Right kidney (tissue), 1 donor: ENCODE measurements at regions not wholly inside any gene's neighbourhood (a gene's known extent, or its start where the extent isn't known, plus 50 kb on each side); places are given as distances from the start of the nearest gene placed in this dataset.

Experiments
- DNase-seq: peaks from one replicate; pipeline ENCODE4 v3.0.0-alpha.2; 2016

DNA sequence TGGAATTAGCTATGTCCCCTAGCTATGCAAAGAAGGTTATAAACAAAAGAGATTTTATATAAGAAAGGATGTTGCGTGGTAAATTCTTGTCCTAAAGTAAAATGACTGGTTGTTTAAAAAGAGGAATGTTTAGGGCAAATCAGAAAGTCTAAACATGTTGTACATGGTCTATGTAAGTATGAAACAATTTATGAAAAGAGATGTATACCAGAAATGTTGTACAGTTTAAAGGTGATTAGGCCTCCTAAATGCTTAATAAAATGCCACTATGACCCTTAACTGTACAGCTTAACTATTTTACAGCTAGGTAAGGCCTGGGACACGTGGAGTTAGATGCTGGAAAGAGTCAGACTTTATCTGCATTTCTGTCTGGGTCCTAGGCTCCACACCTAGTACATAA, 775.9 kb upstream of the KLHL1 start:
- DNase-seq, result no peak

DNA sequence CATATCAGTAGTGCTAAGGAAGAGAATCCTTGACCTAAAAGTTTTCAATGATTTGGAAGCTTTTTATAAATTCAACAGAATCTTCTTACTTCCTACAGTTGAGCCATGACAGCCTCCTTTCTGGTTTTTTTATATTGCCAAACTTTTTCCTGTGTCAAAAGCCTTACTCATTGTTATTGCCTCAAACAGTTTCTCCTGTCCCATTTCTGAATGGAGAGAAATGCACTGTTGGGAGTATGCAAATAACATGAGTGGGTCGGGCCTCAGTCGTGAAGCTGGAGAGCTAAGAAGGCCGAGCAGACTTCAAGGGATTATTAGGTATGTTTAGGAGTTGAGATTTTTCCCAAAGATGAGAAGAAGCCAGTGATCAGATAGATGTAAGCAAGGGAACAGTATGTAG, 766.4 kb upstream of the KLHL1 start:
- DNase-seq, result no peak

DNA sequence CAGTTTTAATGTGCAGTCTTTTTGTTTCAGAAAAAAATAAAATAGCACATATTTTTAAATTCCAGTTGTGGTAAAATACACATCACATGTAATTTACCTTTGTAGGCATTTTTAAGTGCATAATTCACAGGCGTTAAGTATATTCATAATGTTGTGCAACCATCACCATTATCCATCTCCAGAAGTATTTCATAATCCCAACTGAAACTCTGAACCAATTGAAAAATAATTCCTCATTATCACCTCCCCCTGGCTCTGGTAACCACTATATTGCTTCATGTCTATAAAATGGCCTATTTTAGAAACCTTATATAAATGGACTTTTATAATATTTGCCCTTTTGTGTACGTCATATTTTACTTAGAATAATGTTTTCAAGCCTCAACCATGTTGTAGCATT, 756.5 kb upstream of the KLHL1 start:
- no peak for DNase-seq

DNA sequence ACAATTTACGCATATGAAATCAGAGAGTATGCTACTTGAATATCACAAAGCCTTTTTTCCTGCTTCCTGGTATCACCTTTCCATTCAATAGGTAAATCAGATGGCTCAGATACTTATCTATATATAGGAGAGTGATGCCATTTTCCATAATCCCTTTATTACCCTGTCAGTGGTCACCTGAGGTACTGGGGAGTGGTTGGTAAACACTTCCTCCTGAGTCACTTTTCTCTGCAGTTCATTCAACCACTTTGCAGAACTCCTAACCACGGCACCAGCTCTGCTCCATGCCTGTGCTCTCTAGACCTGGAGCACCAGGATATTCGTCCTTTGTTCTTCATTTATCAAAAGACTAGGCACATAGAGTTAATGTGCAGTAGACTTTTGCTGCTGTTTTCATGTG, 748.5 kb upstream of the KLHL1 start:
- DNase-seq, result no peak

DNA sequence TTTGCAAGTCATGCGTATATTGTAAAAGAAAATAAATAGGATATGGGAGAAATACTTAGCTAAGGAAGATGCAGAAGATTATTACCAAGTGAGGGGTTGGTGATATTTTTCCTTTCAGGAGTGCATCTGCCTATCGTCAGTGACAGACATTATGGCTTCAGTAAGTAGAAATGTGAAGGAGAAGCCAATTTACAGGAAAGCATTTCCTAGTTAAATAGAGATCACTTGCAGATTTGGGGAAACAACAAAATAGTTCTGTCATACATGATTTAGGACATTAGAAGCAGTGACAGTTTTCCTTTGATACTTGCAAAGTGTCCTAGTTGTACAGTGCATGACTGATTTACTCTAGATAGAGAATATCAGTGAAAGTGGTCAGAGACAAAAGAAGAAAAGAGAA, 747.8 kb upstream of the KLHL1 start:
- DNase-seq, result no peak

DNA sequence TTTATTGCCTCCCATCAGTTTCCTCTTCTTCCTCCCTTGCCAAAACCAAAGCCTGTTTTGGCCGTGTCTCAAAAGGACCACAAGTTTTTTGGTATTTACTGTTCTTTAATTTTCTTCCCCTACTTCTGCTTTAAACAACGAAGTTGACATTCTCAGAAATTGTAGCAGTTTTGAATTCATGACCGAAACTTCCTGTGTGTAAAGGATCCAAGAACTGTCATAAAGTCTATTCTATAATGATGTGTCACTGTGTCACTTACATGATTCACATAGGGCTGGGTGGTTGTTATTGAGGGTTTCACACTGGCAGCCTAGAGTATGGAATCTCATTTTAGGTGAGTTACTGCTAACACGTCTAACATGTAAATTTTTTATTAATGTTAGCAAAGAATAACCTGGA, 741.0 kb upstream of the KLHL1 start:
- DNase-seq, result no peak

DNA sequence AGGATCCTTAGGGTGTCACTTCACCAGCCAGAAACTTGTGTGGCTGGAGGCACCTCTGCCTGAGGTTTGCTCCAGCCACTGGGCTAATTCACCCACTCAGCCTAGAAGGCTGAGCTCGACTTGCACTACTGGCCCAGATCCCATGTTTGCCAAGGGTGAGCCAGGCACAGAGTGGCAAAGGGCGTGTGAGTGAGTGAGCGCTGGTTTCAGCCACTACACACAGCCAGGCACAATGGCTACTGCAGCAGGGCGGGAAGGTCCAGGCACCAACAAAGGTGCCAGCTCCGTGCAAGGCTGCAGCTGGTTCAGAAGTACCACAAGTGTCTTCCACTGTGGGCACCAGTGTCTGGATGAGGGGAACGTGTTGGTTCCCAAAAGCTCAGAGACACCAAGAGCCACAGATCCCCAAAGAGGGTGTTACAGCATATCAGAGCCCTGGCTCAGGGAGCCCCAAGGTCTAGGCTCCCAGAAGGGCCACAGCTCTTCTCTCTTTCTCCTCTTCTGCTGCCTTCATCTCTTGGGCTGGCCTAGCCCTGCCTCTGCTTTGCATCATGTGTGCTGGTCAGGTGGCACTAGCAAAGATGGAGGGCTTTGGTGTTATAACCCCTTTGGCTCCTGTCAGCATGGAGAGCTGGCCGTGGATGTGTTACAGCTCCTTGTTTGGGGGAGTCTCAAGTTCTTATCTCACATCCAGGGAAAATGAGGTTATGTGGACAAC, 736.3 kb upstream of the KLHL1 start:
- DNase-seq, result no peak

DNA sequence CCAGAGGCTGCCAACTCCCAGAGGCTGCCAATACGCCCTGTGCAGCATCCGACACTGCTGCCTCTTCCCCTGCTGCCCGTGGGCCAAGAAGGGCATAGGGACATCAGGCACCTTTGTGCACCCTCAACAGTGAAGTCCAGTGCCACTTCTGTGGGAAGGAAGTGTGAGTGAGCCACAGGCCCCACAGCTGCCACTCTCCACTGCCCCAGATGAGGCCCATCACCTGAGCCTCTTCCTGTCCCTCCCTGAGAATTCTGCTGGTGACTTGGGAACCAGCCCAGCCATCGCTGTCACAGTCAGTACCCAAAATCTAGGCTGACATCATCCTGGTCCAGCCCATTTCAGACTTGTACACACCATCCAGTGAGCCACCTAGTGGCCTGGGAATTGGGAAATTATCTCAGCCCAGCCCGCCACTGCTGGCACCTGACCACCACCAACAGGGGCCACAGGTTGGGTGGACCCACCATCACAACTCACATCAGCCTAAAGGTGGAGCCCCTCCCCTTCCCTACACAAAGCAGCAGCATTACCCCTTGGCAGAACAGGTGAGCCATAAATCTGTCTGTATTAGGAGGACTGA, 733.9 kb upstream of the KLHL1 start:
- DNase-seq, result no peak

DNA sequence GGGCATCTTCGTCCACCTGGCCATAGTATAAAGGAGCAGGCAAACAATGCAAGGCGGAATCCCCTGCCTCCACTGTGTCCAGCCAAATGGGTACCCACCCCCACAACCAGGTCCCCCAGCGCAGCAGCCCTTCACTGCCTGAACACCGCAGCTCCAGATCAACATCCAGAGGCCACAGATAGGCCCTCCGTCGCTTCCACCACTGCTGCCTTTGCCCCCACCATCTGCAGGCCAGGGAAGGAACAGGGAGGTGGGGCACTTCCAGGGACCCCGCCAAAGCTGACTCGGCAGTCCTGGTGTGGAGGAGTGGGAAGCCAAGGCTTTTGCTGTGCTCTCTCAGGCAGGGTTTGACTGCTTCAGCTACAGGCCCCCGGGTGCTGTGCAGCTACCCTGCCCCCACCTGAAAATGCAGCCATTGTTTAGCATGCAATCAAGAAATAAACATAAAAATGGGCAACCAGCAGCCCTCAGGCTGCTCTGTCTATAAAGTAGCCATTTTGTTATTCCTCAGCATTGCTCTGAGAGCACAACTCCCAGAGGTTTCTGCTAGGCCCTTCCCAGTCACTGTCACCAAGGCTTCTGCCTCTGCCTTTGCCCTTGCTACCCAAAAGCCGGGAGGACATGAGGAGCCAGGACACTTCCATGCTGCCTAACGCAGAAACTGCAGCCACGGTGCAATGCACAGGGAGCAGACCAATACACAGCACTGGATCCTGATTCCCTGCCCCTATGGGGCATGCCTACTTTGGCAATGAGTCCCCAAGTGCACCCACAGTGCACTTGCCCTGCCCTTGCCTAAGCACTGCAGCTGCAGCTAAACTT, 733.2 kb upstream of the KLHL1 start:
- no peak for DNase-seq

DNA sequence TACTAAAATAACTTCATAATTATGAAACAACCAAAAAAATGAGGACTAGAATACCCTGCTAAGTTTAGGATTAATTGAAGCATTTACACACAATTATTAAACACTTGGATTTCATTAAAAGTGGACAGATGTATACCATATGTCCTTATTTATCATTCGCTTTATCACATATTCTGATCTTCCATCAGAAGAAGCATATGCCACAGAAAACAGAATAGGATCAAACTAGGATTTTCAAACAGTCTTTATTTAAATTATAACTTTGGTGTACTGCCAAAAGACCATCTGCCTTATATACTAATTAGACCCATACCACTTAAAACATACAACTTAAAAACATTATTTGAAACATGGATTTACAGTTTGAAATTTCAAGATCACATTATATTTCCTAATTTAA, 727.1 kb upstream of the KLHL1 start:
- DNase-seq, result no peak

DNA sequence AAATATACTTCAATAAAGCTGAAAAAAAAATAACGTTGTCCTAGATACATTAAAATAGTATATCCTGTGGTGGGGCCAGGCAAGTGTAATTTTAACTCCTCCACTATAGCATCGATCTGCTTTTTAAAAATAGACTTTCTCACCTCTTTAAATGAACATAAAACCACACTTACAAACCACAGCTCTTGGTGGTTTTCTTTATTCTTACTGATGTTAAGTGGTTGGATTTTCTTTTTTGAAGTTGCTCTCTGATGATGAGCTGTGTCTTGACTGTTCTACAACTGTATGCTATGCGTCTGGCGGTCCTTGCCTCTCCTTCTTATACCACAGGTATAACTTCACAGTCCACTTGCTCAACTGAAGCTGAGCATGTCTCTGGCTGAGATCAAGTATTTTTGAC, 721.5 kb upstream of the KLHL1 start:
- no peak for DNase-seq

DNA sequence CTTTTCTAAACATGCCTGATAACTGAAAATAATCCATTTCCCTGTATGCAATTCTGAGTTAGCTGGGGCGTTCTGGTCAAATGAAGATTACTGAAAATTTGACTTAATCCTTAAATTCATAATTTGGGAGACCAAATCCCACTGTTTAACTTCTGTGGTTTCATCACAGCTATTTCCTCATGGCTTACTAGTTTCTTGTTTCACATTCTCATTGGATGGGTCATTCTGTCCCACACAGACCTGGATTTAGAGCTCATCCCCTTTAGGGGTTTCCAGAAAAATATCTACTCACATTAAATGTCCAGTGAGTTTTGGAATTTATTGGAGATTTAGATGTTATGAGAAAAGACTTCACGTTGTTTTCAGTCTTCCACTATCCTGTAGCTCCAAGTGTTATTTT, 709.3 kb upstream of the KLHL1 start:
- DNase-seq, result no peak

DNA sequence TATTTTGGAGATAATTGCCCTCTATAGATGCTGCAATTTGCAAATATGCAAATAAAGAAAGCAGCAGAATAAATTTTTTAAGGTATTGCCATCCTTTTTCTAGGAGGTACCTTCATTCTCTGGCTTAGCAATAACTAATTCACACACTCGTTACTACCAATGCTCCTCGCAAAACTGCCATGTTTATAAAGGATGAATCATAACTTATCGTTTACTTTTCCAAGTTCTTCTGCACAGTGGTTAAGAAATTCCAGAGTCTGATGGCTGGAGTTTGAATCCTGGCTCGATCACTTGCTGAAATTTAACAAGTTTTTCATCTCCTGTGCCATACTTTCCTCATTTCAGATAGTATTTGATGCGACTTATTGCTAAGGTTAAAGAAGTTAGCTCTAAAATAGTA, 708.6 kb upstream of the KLHL1 start:
- DNase-seq, result no peak

DNA sequence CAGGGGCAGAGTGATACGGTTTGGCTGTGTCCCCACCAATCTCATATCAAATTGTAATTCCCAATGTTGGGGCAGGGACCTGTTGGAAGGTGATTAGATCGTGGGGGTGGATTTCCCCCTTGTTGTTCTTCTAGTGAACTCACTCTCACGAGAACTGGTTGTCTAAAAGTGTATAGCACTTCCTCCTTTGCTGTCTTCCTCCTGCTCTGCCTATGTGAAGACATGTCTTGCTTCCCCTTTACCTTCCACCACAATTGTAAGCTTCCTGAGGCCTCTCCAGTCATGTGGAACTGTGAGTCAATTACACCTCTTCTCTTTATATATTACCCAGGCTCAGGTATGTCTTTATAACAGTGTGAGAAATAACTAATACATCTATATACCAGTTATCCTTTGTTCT, 706.4 kb upstream of the KLHL1 start:
- no peak for DNase-seq

DNA sequence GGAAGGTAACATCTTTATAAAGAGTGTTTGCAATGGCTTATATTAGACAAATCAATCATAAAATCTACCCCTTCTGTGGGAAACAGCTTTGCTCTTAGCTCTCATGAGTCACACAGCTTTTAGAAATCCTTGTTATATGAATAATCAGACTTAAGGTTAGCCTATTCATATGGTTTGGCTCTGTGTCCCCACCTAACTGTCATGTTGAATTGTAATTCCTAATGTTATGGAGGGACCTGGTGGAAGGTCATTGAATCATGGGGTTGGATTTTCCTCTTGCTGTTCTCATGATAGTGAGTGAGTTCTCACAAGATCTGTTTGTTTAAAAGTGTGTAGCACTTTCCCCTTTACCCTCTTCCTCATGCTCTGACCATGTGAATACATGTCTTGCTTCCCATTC, 704.2 kb upstream of the KLHL1 start:
- DNase-seq, result no peak

DNA sequence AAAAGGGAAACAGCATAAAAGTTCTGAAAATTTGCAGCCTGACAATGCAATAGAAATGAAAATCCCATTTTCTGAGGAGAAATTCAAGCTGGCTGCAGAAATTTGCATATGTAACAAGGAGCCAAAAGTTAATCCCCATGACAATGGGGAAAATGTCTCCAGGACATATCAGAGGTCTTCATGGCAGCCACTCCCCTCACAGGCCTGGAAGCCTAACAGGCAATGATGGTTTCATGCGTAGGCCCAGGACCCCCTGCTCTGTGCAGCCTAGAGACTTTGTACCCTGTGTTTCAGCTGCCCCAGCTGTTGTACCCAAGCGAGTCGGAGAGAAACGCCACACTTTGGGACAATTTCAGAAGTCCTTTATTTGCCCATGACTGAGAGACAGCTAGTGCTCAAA, 701.3 kb upstream of the KLHL1 start:
- no peak for DNase-seq

DNA sequence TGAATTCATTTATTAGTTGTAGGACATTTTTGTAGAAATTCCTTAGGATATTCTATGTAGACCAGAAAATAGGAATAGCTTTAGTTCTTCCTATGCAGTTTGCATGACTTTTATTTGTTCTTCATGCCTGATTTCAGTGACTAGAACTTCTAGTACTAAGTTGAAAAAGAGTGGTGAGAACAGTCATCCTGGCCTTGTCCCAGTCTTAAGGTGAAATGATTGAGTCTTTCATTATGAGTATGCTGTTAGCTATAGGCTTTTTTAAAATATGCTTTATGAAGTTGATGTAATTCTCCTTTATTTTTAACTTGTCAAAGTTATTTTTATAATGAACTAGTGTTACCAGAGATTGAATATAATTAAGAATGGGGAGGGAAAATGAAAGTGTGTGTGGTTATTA, 690.1 kb upstream of the KLHL1 start:
- DNase-seq, result no peak

DNA sequence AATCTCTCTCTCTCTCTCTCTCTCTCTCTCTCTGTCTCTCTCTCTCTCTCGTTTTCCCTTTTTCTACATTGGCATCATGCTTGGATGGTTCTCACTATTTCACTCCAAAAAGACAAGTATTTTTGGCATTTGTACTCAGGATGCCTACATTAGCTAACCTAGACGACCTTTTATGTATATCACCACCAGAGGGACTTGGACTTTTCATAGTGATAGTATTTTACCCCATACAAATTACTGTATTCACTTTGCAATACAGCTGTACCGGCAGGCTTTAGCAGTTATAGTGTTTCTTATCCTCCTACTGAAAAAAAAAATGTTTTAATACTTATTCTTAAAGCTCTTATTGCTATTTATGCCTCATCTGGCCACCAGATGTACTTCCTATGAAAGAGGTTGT, 687.2 kb upstream of the KLHL1 start:
- no peak for DNase-seq

DNA sequence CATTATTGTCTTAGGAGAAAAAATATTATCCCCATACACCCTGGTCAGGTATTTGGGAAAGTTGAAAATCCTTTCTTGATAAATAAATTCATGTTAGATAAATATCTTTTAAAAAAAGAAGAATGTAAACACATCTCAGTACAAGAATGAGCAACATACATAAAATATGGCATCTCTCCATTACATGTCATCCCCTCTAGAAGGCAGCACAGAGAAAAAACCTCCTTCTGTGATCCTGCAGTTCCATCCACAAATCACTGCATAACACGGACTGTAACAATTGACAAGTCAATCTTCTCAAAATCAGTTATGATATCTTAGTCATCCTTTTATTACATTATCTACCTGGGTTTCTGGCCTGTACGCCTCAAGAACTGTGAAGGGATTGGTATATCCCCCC, 683.9 kb upstream of the KLHL1 start:
- DNase-seq, result no peak

DNA sequence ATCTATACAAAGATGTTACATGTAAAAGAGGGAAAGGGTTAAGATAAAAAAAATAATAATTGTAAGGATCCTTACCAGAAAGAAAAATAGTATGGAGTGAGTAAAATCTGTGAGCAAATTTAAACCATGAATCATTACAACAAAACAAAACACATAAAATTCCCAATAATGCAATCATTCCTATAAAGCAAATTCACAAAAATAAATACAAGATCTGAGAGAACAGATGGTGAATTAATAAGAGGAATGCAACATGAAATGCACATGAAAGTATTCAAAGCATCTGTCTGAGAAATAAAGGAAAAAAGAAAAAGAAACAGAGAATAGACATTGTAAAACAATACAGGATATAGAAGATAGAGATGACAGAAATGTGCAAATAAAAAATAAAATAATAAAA, 681.5 kb upstream of the KLHL1 start:
- no peak for DNase-seq

DNA sequence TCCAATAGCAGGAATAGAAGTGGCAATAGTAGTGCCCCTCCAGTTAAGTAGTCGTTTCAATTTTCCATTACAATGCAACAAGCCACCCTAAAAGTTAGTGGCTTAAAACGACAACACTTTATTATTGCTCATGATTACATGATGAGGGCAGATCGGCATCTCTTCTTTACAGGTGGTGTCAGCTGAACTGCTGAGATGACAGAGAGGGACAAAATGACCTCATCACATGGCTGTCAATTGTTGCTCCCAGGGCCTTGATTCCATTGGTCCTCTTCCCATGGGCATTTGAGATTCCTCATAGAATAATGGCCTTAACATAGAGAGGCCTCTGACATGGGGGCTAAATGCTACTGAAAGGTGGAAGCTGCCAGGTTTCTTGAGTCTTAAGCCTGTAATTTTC, 679.8 kb upstream of the KLHL1 start:
- no peak for DNase-seq

DNA sequence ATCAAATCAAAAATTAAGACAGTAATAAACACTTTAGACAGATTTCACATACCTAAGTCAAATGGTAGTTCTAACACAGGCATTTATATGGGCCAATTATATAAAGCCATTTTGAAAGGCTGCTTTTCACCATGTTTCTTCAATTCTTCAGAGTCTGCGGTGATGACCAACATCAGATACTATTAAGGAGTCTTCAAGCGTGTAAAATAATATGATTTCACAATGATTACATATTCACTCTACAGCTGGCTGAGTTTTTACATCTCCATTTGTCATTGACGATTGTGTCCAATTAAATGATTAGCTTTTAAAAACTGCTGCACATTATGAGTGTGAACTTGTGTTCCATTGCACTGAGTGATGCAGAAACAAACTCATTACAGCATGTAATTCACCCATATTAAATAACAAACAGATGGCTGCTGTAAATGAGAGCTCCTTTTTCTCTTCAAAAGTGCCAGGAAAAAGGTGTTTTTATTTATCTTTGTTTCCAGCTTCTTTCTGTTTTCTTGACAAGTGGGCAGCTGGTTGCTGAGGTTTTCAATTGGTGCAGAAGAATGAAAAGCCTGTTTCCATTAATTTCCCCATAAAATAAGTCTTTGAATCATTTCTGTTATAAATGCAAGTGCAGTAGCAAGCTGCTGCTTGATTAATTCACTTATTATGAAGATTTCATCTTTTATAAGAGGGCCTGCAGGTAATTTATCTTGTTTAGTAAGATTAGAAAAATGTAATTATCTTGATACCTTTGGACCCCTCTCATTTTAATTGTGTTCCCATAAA, 676.1 kb upstream of the KLHL1 start:
- DNase-seq, result no peak

DNA sequence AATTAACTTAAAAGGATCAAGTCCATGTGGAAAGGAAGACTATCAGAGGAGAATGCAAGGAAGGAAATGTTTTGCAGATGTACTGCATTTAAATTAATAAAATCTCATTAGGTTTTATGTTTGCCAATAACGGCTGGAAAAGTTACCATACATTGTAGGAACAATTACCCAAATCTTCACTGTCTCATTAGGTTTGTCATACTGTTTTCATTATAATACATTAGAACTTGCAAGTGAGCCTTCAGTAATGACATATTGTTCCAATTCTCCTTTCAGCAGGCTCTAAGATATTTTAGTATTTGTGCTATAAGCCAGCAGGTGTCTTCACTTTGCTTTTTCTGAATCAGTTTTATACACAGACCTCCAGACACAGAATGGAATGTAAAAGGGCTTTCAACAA, 661.6 kb upstream of the KLHL1 start:
- no peak for DNase-seq
